HCT116 (cell line): ENCODE measurements at regions not wholly inside any gene's neighbourhood (a gene's known extent, or its start where the extent isn't known, plus 50 kb on each side); places are given as distances from the start of the nearest gene placed in this dataset.

Experiments
- ATAC-seq: fragments of 200-7000 bp; cut with Tn5 transposase; 2 replicates; pipeline ENCODE4 v1.9.1; 2020; ENCODE audit warnings: mild to moderate bottlenecking, moderate library complexity
- BruUV-seq: library from RNA; stranded (reverse); fragments of 400-500 nt; replicated peaks from 2 replicates; lab custom pipeline; 2021; lab: Mats Ljungman, UMichigan
- CTCF ChIA-PET: fragments of 300-600 bp; sonication (Branson Sonifier 250); formaldehyde crosslinking; loops from one replicate; lab custom pipeline; 2021; ENCODE audit warnings: antibody characterized with exemption; lab: Charles Lee
- POLR2A ChIA-PET: fragments of 300-600, 350-600 bp; sonication (Branson Sonifier 250); formaldehyde crosslinking; loops from one replicate; lab custom pipeline; 2021; ENCODE audit warnings: antibody characterized with exemption; lab: Charles Lee
- RAD21 ChIA-PET, 2 experiments: fragments of 300-600 bp; sonication (Branson Sonifier 250); formaldehyde crosslinking; loops; one replicate each; lab custom pipeline; 2023; ENCODE audit warnings: low total read pairs in 2 of 2; ENCODE audit not compliant: uncharacterized antibody in 2 of 2, unreplicated experiment in 2 of 2, low non-redundant PET in 1 of 2; lab: Charles Lee
- DNase-seq: peaks from one replicate; pipeline ENCODE4 v3.0.0-alpha.2; 2010; ENCODE audit warnings: low read depth, low spot score
- H2AFZ ChIP-seq: fragments of 200-600 bp; shearing (Covaris generic), sonication (generic); 2 replicates; pipeline ENCODE4 v1.6.1; 2017; ENCODE audit warnings: low read depth, mixed run types, mixed read lengths, antibody characterized with exemption, low read length; ENCODE audit not compliant: poor library complexity, severe bottlenecking
- H3K27ac ChIP-seq: 2 replicates; pipeline ENCODE4 v1.5.1; 2012; ENCODE audit warnings: low read depth, low read length
- H3K27me3 ChIP-seq: fragments of 200-600 bp; sonication (generic); 2 replicates; pipeline ENCODE4 v1.6.1; 2016; ENCODE audit warnings: mixed run types, low read length, mixed read lengths; ENCODE audit not compliant: insufficient read depth
- H3K36me3 ChIP-seq, 2 experiments: fragments of 200-500 bp in 1 of 2; fragments of 200-600 bp in 1 of 2; sonication (Bioruptor generic) in 1 of 2; sonication (generic) in 1 of 2; 2 replicates each; pipeline versions ENCODE4 v1.5.1 to v1.6.1; 2014 to 2016; ENCODE audit warnings: low read length in 2 of 2, inconsistent platforms in 1 of 2, mixed read lengths in 1 of 2, mixed run types in 1 of 2; ENCODE audit not compliant: insufficient read depth in 2 of 2, control insufficient read depth in 1 of 2
- H3K4me1 ChIP-seq, 2 experiments: fragments of 200-600 bp in 1 of 2; sonication (generic) in 1 of 2; 2 replicates each; pipeline versions ENCODE4 v1.5.1 to v1.6.1; 2012 to 2017; ENCODE audit warnings: low read length in 2 of 2, inconsistent platforms in 1 of 2, mild to moderate bottlenecking in 1 of 2, mixed read lengths in 1 of 2, mixed run types in 1 of 2, moderate library complexity in 1 of 2; ENCODE audit not compliant: insufficient read depth in 2 of 2, control insufficient read depth in 1 of 2
- H3K4me2 ChIP-seq: fragments of 200-600 bp; sonication (generic); 2 replicates; pipeline ENCODE4 v1.6.1; 2017; ENCODE audit warnings: mixed run types, low read length, mixed read lengths
- H3K4me3 ChIP-seq, 2 experiments: fragments of 200-600 bp in 1 of 2; sonication (generic) in 1 of 2; replicated peaks in 1 of 2; 2 replicates each; pipeline ENCODE4 v1.5.1; 2011 to 2016; ENCODE audit warnings: low read length in 2 of 2, control low read depth in 1 of 2, low read depth in 1 of 2, mild to moderate bottlenecking in 1 of 2, mixed read lengths in 1 of 2, mixed run types in 1 of 2
- H3K79me2 ChIP-seq: fragments of 200-600 bp; sonication (generic); 2 replicates; pipeline ENCODE4 v1.6.1; 2017; ENCODE audit warnings: mild to moderate bottlenecking, mixed run types, low read length, moderate library complexity, mixed read lengths; ENCODE audit not compliant: insufficient read depth
- H3K9ac ChIP-seq: fragments of 200-600 bp; sonication (generic); 2 replicates; pipeline ENCODE4 v1.6.1; 2016; ENCODE audit warnings: low read length, mixed read lengths
- H3K9me2 ChIP-seq: fragments of 200-600 bp; sonication (generic), shearing (Covaris generic); 2 replicates; pipeline ENCODE4 v1.6.1; 2017; ENCODE audit warnings: mixed run types, mild to moderate bottlenecking, moderate library complexity; ENCODE audit not compliant: insufficient read depth
- H3K9me3 ChIP-seq, 2 experiments: fragments of 200-500 bp in 1 of 2; fragments of 200-600 bp in 1 of 2; sonication (Bioruptor generic) in 1 of 2; sonication (generic) in 1 of 2; 2 replicates each; pipeline ENCODE4 v1.6.1; 2014 to 2017; ENCODE audit warnings: low read length in 2 of 2, mixed read lengths in 2 of 2, inconsistent platforms in 1 of 2, low read depth in 1 of 2, mild to moderate bottlenecking in 1 of 2, mixed run types in 1 of 2, moderate library complexity in 1 of 2; ENCODE audit not compliant: control insufficient read depth in 1 of 2, insufficient read depth in 1 of 2
- H4K20me1 ChIP-seq: fragments of 200-600 bp; sonication (generic), shearing (Covaris generic); 2 replicates; pipeline ENCODE4 v1.6.1; 2017; ENCODE audit warnings: mixed run types, mild to moderate bottlenecking, moderate library complexity; ENCODE audit not compliant: insufficient read depth
- CBX3 ChIP-seq: IDR thresholded peaks from 2 replicates; pipeline ENCODE4 v1.6.1; 2012; ENCODE audit warnings: low read depth
- CEBPB ChIP-seq: IDR thresholded peaks from 2 replicates; pipeline ENCODE4 v1.6.1; 2012; ENCODE audit warnings: low read depth
- EZH2 ChIP-seq: fragments of 200-600 bp; sonication (generic); IDR thresholded peaks from 2 replicates; pipeline ENCODE4 v1.6.1; 2017; ENCODE audit warnings: antibody characterized with exemption, mixed run types
- EZH2phosphoT487 ChIP-seq: fragments of 200-600 bp; IDR thresholded peaks from 2 replicates; pipeline ENCODE4 v1.6.1; 2018; ENCODE audit warnings: antibody characterized with exemption, borderline replicate concordance
- FOSL1 ChIP-seq: IDR thresholded peaks from 2 replicates; pipeline ENCODE4 v1.6.1; 2012; ENCODE audit warnings: low read depth
- JUND ChIP-seq: IDR thresholded peaks from 2 replicates; pipeline ENCODE4 v1.6.1; 2012
- MAX ChIP-seq: IDR thresholded peaks from 2 replicates; pipeline ENCODE4 v1.6.1; 2012
- POLR2A ChIP-seq: IDR thresholded peaks from 2 replicates; pipeline ENCODE4 v1.7.0; 2011; ENCODE audit warnings: borderline replicate concordance; ENCODE audit not compliant: insufficient read depth, insufficient read length; ENCODE audit errors: extremely low read depth
- RAD21 ChIP-seq: IDR thresholded peaks from 2 replicates; pipeline ENCODE4 v1.6.1; 2012; ENCODE audit warnings: low read depth, mild to moderate bottlenecking
- REST ChIP-seq: IDR thresholded peaks from 2 replicates; pipeline ENCODE4 v1.6.1; 2012; ENCODE audit warnings: low read depth
- SRF ChIP-seq: IDR thresholded peaks from 2 replicates; pipeline ENCODE4 v1.6.1; 2012; ENCODE audit warnings: low read depth
- TCF7L2 ChIP-seq: IDR thresholded peaks from 2 replicates; pipeline ENCODE4 v1.7.0; 2011; ENCODE audit warnings: borderline replicate concordance, inconsistent platforms; ENCODE audit not compliant: insufficient read depth, insufficient read length; ENCODE audit errors: extremely low read depth
- YY1 ChIP-seq: IDR thresholded peaks from 2 replicates; pipeline ENCODE4 v1.6.1; 2011; ENCODE audit warnings: low read length, low read depth, moderate library complexity, mild to moderate bottlenecking; ENCODE audit not compliant: insufficient replicate concordance; ENCODE audit errors: extremely low read depth
- ZBTB33 ChIP-seq: IDR thresholded peaks from 2 replicates; pipeline ENCODE4 v1.6.1; 2011; ENCODE audit warnings: mild to moderate bottlenecking, low read length, moderate library complexity; ENCODE audit not compliant: insufficient replicate concordance; ENCODE audit errors: extremely low read depth
- ZFX ChIP-seq: fragments of 450-650 bp; IDR thresholded peaks from 2 replicates; pipeline ENCODE4 v1.6.1; 2017
- intact Hi-C: fragments of 100-400 bp; cut with micrococcal nuclease; formaldehyde crosslinking; loops from 2 replicates; pipeline ENCODE4 v1.10.0; 2022

DNA sequence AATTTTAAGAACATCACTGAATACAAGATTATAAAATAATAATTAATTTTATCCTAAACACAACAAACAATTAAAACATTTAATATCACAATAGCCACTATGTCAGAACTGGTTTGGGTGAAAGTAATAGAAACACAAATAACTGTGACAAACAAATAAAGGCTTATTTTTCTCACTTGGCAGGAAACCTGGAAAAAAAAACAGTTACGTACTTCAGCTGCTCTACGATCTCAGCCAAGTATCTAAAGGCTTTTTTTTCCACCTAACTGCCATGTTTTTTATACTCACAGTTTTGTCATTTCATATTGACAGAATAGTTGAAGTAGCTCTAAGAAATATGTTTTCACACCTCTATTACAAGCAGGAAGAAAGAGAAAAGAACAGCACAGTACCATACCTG lies 284.8 kb upstream of the INTU start:
- Histone ChIP-seq H3K4me1 (no peaks in the 10 kb centered on the region), H3K79me2 (no peaks in the 10 kb centered on the region), H3K27me3 (no peaks in the 10 kb centered on the region), H2AFZ (no peak overlapping the region), H3K36me3 (no peaks in the 10 kb centered on the region), H3K27ac (no peak overlapping the region), H3K9me2 (no peaks in the 10 kb centered on the region), H3K4me2 (no peak overlapping the region), H3K9me3 (no peaks in the 10 kb centered on the region), H3K4me3 (no peak overlapping the region), H4K20me1 (no peaks in the 10 kb centered on the region), H3K9ac (no peak overlapping the region)
- ATAC-seq, result no peak
- ChIA-PET POLR2A (no interaction called here), RAD21 (no interaction called here), CTCF (no interaction called here)
- intact Hi-C loops, result no loop called here
- no TSS peak for BruUV-seq
- no peak for DNase-seq
- TF ChIP-seq ZFX, result no peak
- no peak for TF ChIP-seq CEBPB
- TF ChIP-seq EZH2, result no peak
- no peak for TF ChIP-seq FOSL1
- TF ChIP-seq POLR2A, result no peak
- TF ChIP-seq EZH2phosphoT487, result no peak
- TF ChIP-seq JUND, result no peak
- TF ChIP-seq TCF7L2, result no peak
- TF ChIP-seq SRF, result no peak
- TF ChIP-seq CBX3, result no peak
- no peak for TF ChIP-seq YY1
- TF ChIP-seq ZBTB33, result no peak
- no peak for TF ChIP-seq REST
- no peak for TF ChIP-seq MAX
- TF ChIP-seq RAD21, result no peak
- TF ChIP-seq, all 23 proteins: peak for 0
